Right renal cortex interstitium (tissue), 3 donors: ENCODE measurements at regions not wholly inside any gene's neighbourhood (a gene's known extent, or its start where the extent isn't known, plus 50 kb on each side); places are given as distances from the start of the nearest gene placed in this dataset.
"Not testable (repeated sequence)": the region's sequence is repeated elsewhere in the genome, so short reads cannot be mapped to it uniquely, and the experiment has no call there.

Experiments
- DNase-seq, 3 donors: peaks; one replicate each; pipeline ENCODE4 v3.0.0-alpha.2; 2013; ENCODE audit warnings: low read depth in 3 of 3, low spot score in 2 of 3

DNA sequence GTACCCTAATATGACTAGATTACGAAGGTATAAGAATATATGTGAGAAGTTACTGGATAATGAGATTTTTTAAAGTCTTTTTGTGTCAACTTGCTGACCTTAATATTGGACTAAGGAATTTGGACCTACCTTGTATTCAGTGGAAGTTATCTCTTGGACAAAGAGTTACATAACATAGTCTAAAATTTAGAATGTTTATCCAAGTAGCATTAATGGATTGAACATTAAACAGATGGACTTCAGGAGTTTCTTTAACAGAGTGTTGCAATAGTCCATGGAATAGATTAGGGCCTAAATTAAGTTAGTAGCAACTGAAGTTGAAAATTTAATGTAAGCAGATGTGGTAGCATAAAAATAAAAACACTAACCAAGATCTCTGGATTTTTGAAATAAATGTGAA lies 266.4 kb downstream of the PYDC2 start:
- DNase-seq = no peak

DNA sequence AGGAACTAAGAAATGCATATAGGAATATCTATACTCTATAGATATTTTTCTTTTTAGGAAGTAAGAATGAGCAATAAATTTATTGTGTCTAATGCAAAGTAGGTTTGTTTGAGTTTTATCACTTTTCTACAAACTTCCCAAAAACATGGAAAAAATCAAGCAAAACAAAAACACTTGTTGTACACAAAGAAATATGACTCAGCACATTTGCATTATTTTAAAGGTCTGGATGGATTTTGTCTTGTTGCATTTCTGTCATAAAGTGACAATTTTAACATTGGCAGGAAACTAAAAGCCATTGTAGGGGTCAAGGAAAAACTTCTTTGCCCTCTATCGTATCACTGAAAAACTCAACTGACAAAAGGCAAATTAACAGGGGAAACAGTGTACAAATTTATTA lies 267.2 kb downstream of the PYDC2 start:
- no peak for DNase-seq

DNA sequence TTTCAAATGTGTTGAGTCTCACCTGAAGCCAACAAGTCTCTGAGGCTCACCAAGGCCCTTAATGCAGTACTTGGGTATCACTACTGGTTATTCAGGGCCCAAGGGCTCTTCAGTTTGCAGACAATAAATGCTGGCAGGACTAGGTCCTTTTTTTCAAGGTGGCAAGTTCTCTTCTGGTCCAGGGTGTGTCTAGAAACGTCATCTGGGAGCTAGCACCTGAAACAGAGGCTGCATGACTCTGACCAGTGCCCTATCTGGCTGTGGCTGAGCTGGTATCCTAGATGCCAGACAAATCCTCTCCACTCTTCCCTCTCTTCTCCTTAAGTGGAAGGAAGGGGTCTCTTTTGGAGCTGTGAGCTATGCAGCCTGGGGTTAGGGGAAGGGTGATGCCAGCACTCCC lies 276.8 kb downstream of the PYDC2 start:
- DNase-seq = no peak

DNA sequence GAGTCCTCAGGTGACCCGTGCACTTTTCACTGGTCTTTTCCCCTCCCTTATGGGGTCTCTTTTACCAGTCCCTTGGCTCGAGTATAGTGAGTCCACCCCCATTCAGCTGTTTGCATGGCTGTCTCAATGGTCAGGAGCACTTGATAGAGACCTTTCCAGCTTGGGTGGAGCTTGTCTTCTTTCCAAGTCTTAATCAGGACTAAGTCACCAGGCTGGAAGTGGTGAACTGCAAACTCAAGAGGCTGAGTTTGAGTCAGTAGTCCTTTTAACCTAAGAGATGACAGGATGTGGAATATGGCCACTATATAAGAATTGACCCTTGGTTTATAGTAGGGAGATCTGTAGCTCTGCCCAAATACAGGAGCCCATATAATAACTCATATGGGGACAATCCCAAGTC lies 279.7 kb downstream of the PYDC2 start:
- DNase-seq = no peak

DNA sequence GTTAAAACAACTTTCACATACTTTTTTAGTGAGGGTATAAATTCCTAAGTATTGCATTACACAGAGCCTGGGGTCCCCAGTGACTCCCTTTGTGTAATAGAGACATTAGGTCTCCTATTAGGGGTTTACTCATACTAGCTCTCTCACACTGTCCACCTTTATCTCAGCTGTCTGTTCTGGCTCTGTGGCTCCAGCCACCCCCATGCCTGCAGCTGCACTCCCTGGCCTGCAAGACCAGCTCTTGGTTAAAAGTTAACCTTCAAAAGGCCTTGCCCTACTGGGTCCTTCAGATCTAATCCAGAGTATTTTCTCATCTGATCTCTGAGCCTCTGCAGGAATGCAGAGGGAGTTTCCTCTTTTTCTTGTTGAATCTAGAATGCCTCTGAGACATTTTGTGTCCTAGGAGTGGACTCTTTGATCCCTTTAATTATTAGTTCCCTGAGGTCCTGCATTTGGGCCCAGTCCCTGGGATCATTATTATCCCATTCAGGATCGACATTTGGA lies 280.9 kb downstream of the PYDC2 start:
- not testable (repeated sequence) for DNase-seq

DNA sequence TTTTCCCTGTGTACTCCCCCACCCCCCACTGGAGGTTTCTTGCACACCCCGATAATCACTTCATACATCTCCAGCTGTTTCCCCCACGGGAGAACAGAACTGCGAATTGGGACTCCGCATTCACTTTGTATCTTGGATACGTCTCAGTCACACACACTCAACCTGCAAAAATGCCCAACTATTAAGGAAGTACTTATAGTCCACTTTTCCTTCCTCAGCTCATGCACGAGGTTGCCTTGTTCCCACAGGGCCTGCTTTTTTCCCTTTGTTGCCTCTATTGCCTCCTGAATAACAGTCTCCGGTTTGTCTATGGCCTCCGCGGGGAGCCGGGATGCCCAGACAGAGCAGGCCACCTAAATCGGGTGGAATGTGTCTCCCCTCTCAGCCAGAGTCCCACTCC lies 282.3 kb downstream of the PYDC2 start:
- no peak for DNase-seq

DNA sequence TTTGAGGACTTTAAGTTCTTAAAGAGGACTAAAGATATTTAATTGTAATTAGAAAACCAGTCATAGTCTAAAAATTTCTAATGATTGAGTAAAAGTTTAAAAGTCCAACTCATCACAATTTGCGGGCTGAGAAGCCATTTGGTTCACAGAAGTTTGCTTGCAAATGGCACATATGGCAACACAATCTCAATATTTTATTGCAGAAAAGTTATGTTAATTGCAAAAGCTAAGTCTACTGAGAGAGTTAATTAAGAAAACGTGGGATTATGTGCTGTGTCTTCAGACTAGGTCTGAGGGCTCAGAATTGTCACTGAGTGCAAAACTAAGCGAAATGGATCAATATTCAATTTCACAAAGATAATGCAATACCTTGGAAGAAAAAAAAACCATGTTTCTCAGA lies 289.7 kb downstream of the PYDC2 start:
- DNase-seq = no peak

DNA sequence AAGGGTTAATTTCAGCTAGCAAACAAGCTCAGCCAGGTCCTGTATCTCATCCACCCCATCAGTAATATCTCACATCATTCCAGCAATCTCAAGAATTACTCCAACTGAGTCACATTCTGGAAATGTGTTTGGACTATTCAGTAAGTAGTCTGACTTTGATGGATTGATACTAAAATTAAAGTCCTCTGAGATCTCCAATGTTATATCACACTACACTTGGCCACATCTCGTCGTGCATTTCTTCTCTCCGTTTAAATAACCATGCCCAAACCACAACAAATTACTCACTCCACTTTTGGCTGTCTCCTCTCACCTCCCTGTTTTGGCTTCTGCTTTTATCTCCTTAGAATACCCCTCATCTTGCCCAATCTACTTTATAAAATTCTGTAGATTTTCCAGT lies 292.2 kb downstream of the PYDC2 start:
- no peak for DNase-seq

DNA sequence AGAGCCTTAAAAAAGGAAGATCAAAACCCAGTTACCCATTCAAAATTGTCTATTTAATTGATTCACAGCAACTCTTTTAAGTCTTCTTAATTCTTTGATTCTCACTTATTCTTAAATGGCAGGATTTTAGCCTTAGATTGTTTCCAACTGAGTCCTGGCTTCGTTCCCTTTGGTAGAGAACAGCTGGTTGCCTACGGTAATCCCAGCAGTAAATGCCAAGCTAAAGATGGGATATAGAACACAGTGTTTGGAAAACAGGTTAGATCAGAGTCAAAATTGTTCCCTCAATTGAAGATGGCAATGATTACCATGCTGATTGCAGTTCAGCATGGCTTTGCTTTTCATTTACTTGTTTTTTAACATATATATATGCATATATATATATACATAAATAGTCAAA lies 300.9 kb downstream of the PYDC2 start:
- no peak for DNase-seq

DNA sequence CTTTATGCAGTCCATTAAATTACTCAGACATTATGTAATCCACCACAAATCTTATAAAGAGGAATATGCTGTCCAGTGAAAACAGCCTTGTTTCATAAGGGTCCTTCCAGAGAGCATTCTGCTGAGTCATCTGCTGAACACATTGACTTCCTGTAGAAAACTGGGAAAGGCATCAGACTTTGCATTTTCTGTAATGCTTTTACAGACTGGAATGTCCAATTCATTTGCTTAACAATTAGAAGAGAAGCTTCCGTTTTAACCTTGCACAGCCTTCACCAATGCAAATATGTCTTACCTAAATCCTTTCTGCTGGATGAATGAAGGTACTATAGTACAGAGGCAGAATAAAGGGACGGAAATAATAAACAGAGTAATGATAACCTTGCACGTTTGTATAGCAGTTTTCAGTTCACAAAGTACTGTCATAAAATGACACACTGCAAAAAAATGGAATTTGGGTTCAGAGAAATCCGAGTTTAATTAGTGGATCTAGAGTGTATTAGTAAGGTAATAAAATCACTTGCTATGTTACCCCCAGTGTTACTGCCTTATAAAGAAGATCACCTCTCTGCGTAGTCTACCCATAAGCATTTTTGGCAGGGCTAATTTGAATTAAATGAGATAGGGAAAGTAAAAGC lies 301.5 kb downstream of the PYDC2 start:
- DNase-seq = no peak

DNA sequence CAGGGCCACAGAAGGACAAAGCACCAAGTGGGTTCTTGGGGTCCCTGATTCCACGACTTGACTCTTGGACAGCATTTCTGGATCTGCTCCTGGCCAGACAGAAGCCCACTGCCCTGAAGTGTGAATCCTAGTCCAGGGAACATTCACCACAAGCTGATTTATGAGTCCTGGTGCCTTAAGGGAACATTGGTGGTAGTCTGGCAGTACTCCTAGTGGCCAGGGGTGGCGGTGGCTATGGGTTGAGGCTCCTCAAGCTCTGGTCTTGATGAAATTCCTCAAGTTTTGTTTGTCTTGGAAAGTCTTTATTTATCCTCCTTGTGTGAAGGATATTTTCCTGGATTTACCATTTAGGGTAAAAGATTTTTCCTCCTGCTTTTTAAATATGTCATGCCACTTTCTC lies 307.5 kb downstream of the PYDC2 start:
- no peak for DNase-seq

DNA sequence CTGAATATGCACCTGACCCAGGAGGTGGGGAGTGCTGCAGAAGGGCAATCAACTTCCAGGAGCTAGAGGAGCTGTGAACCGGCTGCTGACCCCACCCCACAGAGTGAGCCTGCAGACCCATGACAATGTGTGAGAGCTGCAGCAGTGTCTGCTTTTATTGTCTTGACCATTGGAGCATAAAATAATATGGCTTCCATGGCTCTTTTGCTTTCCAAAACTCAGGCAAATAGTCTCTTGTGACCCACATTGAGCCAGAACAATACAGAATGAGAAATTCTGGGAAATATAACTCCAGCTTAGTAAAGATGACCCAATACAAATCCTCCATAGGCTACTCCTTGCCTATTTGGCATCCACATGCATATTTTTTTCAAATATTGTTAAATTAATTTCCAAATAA lies 309.6 kb downstream of the PYDC2 start:
- DNase-seq = no peak

DNA sequence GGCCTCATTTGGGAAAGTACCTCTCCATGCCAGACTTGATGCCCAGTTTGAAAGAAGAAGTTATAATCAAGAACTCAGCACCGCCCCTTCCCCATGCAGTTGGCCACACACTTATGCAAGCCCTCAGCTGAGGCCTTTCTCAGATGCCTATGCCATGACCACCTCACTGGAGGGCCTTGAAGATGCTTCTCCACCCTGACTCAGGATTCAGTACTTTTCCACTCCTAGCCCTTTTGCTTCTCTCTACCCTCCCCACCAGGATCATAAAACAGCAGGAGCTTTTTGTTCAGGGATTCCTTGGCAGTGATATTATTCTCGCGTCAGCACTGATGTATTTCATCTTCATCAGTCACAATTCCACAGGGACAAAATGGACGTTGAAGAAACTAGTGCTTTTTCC lies 313.5 kb downstream of the PYDC2 start:
- DNase-seq = no peak

DNA sequence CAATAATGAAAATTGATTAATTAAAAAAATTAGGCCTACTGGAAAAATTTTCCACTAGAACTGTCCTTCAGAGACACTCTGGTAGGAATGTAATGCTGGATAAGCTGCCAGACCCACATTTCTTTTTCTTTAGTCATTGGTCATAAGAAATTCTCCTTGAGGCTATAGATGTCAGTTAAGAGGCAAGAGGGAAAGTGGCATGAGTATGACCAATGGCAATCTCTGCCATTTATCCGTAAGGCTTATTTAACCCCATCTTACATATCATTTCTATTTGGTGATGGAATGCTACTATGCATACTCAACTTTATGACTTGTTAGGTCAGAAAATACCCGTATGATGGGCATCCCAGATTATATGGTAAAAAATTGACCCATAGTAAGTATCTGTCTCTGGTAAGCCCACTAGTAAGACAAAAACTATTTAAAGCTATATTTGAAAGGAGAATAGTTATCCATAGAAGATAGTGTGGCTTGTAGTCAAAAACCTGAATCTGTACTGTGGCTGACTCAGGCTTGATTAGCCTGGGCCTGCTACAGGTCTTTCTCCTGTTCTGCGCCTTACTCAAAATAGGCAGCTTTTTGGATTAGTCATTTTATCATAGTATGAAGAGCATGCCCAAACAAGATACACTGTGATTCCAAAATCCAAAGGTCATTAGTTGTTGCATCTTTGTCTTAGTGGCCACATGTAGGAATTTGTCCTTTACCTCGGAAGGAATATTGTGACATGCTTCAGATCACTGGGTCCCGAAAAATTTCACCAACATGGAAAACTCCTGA lies 314.7 kb downstream of the PYDC2 start:
- DNase-seq = no peak

DNA sequence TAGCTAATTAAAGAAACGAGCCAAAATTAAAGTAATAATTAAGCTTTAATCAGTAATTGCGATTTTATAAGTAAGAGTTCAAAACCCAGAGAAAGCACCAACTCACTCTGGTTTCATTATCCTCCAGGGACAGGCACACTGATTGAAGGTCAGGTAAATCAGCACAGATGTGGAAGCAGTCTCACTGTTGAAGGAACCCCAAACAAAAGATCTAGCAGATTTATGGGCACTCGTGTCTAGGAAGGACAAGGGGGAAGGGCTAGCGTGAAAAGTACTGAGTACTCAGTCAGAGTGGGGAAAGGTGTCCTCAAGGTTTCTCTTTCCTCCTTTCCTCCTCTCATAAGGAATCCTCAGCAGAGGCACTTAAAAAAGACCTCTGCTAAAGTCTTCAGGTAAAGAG lies 320.1 kb downstream of the PYDC2 start:
- no peak for DNase-seq

DNA sequence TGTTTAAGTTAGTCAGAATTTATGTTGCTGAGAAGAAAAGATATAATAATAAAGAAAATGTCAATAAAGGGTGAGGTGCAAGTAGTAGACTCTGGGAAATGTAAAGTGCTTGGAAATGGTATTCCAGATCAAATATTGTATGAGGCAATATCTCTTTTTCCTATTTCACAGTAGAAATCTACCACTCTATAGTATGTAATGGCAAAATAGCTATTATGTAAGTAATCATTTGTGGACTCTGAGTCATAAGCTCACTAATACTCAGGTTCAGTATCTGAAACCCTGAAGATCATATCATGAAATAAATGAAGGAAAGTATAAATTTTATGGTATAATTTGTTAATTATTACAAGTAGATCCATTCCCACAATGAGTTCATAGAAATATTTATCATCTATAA lies 322.1 kb downstream of the PYDC2 start:
- DNase-seq = no peak

DNA sequence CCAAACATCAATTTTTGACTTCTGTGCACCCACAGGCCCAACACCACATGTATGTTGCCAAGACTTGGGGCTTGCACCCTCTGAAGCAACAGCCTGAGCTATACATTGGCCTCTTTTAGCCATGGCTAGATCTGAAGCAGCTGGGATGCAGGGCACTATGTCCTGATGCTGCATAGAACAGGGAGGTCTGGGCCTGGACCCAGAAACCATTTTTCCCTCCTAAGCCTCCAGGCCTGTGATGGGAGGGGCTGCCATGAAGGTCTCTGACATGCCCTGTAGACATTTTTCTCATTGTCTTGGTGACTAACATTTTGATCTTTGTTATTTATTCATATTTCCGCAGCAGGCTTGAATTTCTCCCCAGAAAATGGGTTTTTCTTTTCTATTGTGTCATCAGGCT lies 330.0 kb downstream of the PYDC2 start:
- DNase-seq = no peak

DNA sequence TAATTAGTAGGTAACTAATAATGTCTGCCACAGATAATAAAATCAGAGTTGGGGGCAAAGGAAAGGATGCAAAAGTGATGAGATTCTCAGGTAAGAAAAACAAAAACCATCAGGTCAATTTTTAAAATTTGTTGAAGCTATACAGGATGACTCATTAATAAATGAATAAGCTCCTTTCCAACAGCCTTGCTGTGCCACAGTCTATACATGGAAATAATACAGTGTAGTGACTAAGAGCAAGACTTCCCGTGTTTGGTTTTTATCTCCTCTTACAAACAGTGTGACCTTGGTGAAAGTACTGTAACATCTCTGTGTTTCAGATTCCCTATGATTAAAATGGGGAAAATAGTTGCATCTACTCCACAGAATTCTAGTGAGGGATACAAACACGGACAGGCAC lies 331.6 kb downstream of the PYDC2 start:
- no peak for DNase-seq

DNA sequence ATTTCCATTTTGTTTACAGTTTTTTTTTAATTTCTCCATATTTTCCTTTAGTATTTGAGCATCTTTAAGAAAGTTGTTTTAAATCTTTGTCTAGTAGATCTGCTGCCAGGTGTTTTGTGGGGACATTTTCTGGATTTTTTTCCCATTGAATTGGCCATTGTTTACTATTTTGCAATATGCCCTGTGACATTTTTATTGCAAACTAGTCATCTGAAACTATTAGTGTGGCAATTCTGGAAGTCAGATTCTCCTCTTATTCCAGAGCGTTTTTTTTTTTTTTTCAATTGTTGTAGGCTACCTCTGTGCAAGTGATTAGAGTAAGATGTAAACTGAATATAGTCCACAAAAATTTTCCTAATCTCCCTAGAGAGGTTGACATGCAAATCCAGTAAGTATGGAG lies 334.2 kb downstream of the PYDC2 start:
- no peak for DNase-seq

DNA sequence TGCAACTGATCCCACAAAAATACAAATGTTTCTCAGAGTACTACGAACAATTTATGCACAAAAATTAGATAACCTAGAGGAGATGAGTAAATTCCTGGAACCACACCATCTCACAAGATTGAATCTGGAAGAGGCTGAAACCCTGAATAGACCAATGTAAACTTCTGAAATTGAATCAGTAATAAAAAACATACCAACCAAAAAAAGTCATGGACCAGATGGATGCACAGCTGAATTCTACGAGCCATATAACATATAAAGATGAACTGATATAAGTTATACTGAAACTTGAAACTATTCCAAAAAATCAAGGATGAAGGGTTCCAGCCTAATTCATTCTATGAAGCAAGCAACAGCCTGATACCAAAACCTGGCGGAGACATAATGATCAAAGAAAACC lies 336.3 kb downstream of the PYDC2 start:
- DNase-seq = no peak

DNA sequence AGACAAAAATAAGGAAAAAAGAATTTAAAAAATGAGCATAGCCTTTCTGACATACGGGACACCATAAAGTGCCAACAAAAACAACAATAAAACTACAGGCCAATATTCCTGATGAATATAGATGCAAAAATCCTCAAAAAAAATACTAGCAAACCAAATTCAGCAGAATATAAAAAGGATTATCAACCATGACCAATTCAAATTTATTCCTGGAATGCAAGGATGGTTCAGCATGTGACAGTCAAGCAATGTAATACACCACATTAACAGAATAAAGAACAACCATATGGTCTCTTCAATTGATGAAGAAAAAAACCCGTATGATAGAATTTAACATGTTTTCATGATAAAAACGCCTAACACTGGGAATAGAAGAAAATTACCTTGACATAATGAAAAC lies 341.7 kb downstream of the PYDC2 start:
- no peak for DNase-seq

DNA sequence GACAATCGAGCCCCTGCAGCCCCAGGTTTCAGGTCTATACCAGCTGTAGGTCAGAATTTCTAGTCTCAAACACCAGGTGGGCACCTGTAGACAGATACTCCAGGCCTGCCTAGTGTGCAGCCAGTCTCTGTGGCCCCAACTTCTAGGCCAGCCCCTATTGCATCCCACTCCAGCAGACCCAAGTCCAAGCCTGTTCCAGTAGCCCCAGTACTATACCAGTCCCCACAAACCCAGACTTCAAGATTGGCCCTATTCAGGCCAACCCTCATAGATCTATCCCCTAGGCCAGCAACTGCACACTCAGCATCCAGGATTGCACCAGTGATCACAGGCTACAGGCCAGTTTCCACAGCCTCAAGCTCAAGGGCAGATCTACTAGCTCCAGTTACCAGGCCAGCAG lies 344.0 kb downstream of the PYDC2 start:
- DNase-seq = no peak

DNA sequence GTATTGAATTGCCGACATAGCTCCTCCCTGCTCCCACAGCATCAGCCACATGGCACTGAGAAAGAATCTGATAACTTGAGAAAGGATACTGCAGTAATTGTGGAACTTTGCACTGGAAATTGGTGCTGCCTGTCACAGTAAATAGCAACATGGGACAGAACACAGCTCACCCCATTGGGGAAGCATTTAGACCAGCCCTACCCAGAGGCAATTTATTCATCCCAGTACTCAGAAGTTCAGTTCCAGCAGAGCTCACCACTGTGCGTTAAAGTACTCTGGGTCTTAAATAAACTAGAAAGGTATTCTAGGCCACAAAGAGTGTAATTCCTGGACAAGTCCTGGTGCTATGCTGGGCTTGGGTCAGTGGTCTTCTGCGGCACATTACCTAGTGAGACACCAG lies 347.1 kb downstream of the PYDC2 start:
- DNase-seq = no peak
